Dendritic cell treated with granulocyte-macrophage colony-stimulating factor and Interleukin-4, amounts not matched to agents 40 ng/mL and 50 ng/mL, for 4 days (primary cell): ENCODE measurements at regions not wholly inside any gene's neighbourhood (a gene's known extent, or its start where the extent isn't known, plus 50 kb on each side); places are given as distances from the start of the nearest gene placed in this dataset.

Experiments used
- H3K27ac Mint-ChIP-seq: one replicate; pipeline ENCODE4 v1.8.0; 2022; ENCODE audit warnings: mild to moderate bottlenecking, mixed read lengths
- H3K27me3 Mint-ChIP-seq: one replicate; pipeline ENCODE4 v1.8.0; 2022; ENCODE audit warnings: mild to moderate bottlenecking, mixed read lengths
- H3K36me3 Mint-ChIP-seq: one replicate; pipeline ENCODE4 v1.8.0; 2022; ENCODE audit warnings: low read depth, mixed read lengths
- H3K4me1 Mint-ChIP-seq: one replicate; pipeline ENCODE4 v1.8.0; 2022; ENCODE audit warnings: low read depth, mixed read lengths
- H3K4me3 Mint-ChIP-seq: one replicate; pipeline ENCODE4 v1.8.0; 2022; ENCODE audit warnings: mild to moderate bottlenecking, moderate library complexity, mixed read lengths
- H3K9me3 Mint-ChIP-seq: one replicate; pipeline ENCODE4 v1.8.0; 2022; ENCODE audit warnings: mixed read lengths
- intact Hi-C: fragments of 100-400 bp; cut with micrococcal nuclease; formaldehyde crosslinking; loops from one replicate; pipeline ENCODE4 v1.15.0; 2022

- no peaks in the 10 kb centered on the region for H3K4me1 Mint-ChIP-seq
- H3K36me3 Mint-ChIP-seq: no peaks in the 10 kb centered on the region
- no peaks in the 10 kb centered on the region for H3K9me3 Mint-ChIP-seq
- H3K27ac Mint-ChIP-seq: no peak overlapping the region
- H3K27me3 Mint-ChIP-seq: peaks cover 3% of the 10 kb centered on the region
- no peak overlapping the region for H3K4me3 Mint-ChIP-seq
- intact Hi-C loops: loop anchor here (2.0 to 5.0 kb wide), 2 partner anchors 81 to 152 kb away; no protein-coding TSS in a partner anchor
These were observed 229.2 kb upstream of the CAMK1G start for GRCh38 chr1:209354111-209354839.

GRCh38 chr1:209354840-209355165 is 228.7 kb upstream of the CAMK1G start:
- H3K36me3 Mint-ChIP-seq: no peaks in the 10 kb centered on the region
- H3K9me3 Mint-ChIP-seq: no peaks in the 10 kb centered on the region
- intact Hi-C loops: loop anchor here (2.0 to 5.0 kb wide), 2 partner anchors 80 to 153 kb away; no protein-coding TSS in a partner anchor
- no peaks in the 10 kb centered on the region for H3K4me1 Mint-ChIP-seq
- peaks cover 3% of the 10 kb centered on the region for H3K27me3 Mint-ChIP-seq
- H3K27ac Mint-ChIP-seq: no peak overlapping the region
- H3K4me3 Mint-ChIP-seq: no peak overlapping the region

- Mint-ChIP-seq H3K27me3 (peaks cover 3% of the 10 kb centered on the region), H3K9me3 (no peaks in the 10 kb centered on the region), H3K4me3 (no peak overlapping the region), H3K36me3 (no peaks in the 10 kb centered on the region), H3K4me1 (no peaks in the 10 kb centered on the region), H3K27ac (no peak overlapping the region)
- intact Hi-C loops: loop anchor here (2.0 kb wide), 1 partner anchor 79 kb away; no protein-coding TSS in a partner anchor
These were observed 228.1 kb upstream of the CAMK1G start for GRCh38 chr1:209355415-209355814.

- Mint-ChIP-seq H3K9me3 (no peaks in the 10 kb centered on the region), H3K36me3 (no peaks in the 10 kb centered on the region), H3K4me3 (no peak overlapping the region), H3K4me1 (no peaks in the 10 kb centered on the region), H3K27me3 (peaks cover 5% of the 10 kb centered on the region), H3K27ac (no peak overlapping the region)
- intact Hi-C loops: no loop called here
These were observed 226.5 kb upstream of the CAMK1G start for GRCh38 chr1:209356976-209357377.

GRCh38 chr1:209363112-209363511 is 220.4 kb upstream of the CAMK1G start:
- peaks cover 6% of the 10 kb centered on the region for H3K27me3 Mint-ChIP-seq
- no peak overlapping the region for H3K27ac Mint-ChIP-seq
- intact Hi-C loops: no loop called here
- no peaks in the 10 kb centered on the region for H3K36me3 Mint-ChIP-seq
- H3K4me3 Mint-ChIP-seq: no peak overlapping the region
- H3K4me1 Mint-ChIP-seq: peaks cover 5% of the 10 kb centered on the region
- no peaks in the 10 kb centered on the region for H3K9me3 Mint-ChIP-seq

- H3K4me3 Mint-ChIP-seq: no peak overlapping the region
- no peaks in the 10 kb centered on the region for H3K9me3 Mint-ChIP-seq
- intact Hi-C loops: no loop called here
- no peaks in the 10 kb centered on the region for H3K36me3 Mint-ChIP-seq
- H3K27me3 Mint-ChIP-seq: peaks cover 11% of the 10 kb centered on the region
- peaks cover 5% of the 10 kb centered on the region for H3K4me1 Mint-ChIP-seq
- no peak overlapping the region for H3K27ac Mint-ChIP-seq
These were observed 218.8 kb upstream of the CAMK1G start for GRCh38 chr1:209364716-209365115.

GRCh38 chr1:209367061-209367772 is 216.3 kb upstream of the CAMK1G start:
- intact Hi-C loops: no loop called here
- Mint-ChIP-seq H3K9me3 (no peaks in the 10 kb centered on the region), H3K4me1 (peaks cover 5% of the 10 kb centered on the region), H3K27me3 (peaks cover 9% of the 10 kb centered on the region), H3K27ac (no peak overlapping the region), H3K36me3 (no peaks in the 10 kb centered on the region), H3K4me3 (no peak overlapping the region)

- no peaks in the 10 kb centered on the region for H3K36me3 Mint-ChIP-seq
- no peak overlapping the region for H3K27ac Mint-ChIP-seq
- intact Hi-C loops: no loop called here
- no peaks in the 10 kb centered on the region for H3K9me3 Mint-ChIP-seq
- H3K4me1 Mint-ChIP-seq: no peaks in the 10 kb centered on the region
- no peak overlapping the region for H3K4me3 Mint-ChIP-seq
- H3K27me3 Mint-ChIP-seq: peaks cover 12% of the 10 kb centered on the region
These were observed 214.5 kb upstream of the CAMK1G start for GRCh38 chr1:209368864-209369598.

- intact Hi-C loops: no loop called here
- Mint-ChIP-seq H3K4me1 (no peaks in the 10 kb centered on the region), H3K27ac (no peak overlapping the region), H3K4me3 (no peak overlapping the region), H3K27me3 (peaks cover 14% of the 10 kb centered on the region), H3K9me3 (no peaks in the 10 kb centered on the region), H3K36me3 (no peaks in the 10 kb centered on the region)
These were observed 213.1 kb upstream of the CAMK1G start for GRCh38 chr1:209370241-209370995.

- Mint-ChIP-seq H3K4me1 (no peaks in the 10 kb centered on the region), H3K36me3 (no peaks in the 10 kb centered on the region), H3K9me3 (no peaks in the 10 kb centered on the region), H3K27ac (no peak overlapping the region), H3K27me3 (peaks cover 10% of the 10 kb centered on the region), H3K4me3 (no peak overlapping the region)
- intact Hi-C loops: no loop called here
These were observed 208.4 kb upstream of the CAMK1G start for GRCh38 chr1:209375097-209375496.

GRCh38 chr1:209375671-209376365 is 207.7 kb upstream of the CAMK1G start:
- Mint-ChIP-seq H3K27ac (no peak overlapping the region), H3K27me3 (peaks cover 10% of the 10 kb centered on the region), H3K4me1 (no peaks in the 10 kb centered on the region), H3K9me3 (no peaks in the 10 kb centered on the region), H3K36me3 (no peaks in the 10 kb centered on the region), H3K4me3 (no peak overlapping the region)
- intact Hi-C loops: no loop called here

GRCh38 chr1:209376774-209377173 is 206.7 kb upstream of the CAMK1G start:
- intact Hi-C loops: no loop called here
- Mint-ChIP-seq H3K4me3 (no peak overlapping the region), H3K27me3 (peaks cover 10% of the 10 kb centered on the region), H3K27ac (no peak overlapping the region), H3K4me1 (no peaks in the 10 kb centered on the region), H3K9me3 (no peaks in the 10 kb centered on the region), H3K36me3 (no peaks in the 10 kb centered on the region)

- Mint-ChIP-seq H3K36me3 (no peaks in the 10 kb centered on the region), H3K9me3 (no peaks in the 10 kb centered on the region), H3K4me1 (no peaks in the 10 kb centered on the region), H3K27ac (no peak overlapping the region), H3K27me3 (peaks cover 10% of the 10 kb centered on the region), H3K4me3 (no peak overlapping the region)
- intact Hi-C loops: no loop called here
These were observed 205.5 kb upstream of the CAMK1G start for GRCh38 chr1:209377995-209378394.
